ENCODE measurements at regions not wholly inside any gene's neighbourhood (a gene's known extent, or its start where the extent isn't known, plus 50 kb on each side); places are given as distances from the start of the nearest gene placed in this dataset.

DNA sequence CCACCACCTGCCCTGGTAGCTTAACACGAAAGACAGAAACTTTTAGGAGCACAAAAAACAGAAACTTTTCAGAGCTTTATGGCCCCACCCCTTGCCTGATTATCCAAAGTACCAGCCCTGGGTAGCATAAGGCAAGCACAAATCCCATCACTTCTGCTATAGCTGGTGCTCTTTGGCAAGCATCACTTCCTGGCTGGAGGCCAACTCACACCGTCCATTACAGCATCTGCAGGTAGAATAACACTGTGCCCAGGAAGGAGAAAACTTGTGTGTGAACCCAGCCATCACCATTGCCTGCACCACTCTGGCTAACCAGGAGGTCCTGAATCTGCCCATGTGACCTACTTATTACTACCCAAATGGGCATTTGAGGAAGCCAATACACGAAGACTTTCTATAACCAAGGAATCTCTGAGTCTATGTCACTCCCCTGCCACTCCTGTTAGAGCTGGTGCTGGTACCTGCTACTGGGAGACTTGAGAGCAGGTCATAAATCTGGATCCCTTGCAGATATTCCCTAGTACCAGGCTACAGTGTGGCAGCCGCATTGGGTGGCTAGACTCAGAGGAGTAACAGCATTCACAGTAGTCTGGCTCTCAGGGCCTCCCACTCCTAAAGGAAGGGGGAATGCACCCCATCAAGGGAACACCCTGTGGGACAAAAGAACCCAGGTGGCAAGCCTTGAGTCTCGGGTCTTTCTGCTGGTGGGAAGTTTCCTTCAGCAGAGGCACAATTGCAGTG lies 73.3 kb upstream of the AKAP13 start:
- DNase-seq (ENCODE audit: low read depth), result no peak
- H3K4me3 ChIP-seq (ENCODE audit: low read depth, low read length), result no peak overlapping the region
- TF ChIP-seq CTCF (IDR thresholded peaks at IDR 0.05; ENCODE audit: insufficient read depth, low read depth, low read length, missing control alignments), result no peak

DNA sequence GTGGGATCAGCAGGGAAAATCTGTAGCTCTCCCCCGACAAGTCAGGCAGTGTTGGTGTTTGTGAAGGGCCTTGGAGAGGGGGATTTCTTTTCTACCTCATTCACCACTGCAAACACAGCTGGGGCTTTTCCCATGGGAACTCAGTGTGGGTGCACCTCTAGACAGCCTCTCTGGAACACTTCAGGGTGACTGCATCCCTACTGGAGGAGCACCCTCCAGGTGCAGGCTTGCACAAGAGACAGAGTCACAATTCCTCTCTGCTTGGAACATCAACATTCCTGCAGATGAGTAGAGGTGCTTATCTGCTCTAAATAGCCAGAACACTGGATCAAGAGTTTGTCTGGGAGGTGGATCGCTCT lies 72.7 kb upstream of the AKAP13 start:
- no peak overlapping the region for H3K4me3 ChIP-seq (ENCODE audit: low read depth, low read length)
- no peak for TF ChIP-seq CTCF (IDR thresholded peaks at IDR 0.05; ENCODE audit: insufficient read depth, low read depth, low read length, missing control alignments)
- no peak for DNase-seq (ENCODE audit: low read depth)

GRCh38 chr15:85311647-85312046 lies 68.8 kb upstream of the AKAP13 start:
- TF ChIP-seq CTCF (IDR thresholded peaks at IDR 0.05; ENCODE audit: insufficient read depth, low read depth, low read length, missing control alignments), result no peak
- no peak for DNase-seq (ENCODE audit: low read depth)
- no peak overlapping the region for H3K4me3 ChIP-seq (ENCODE audit: low read depth, low read length)

- no peak for TF ChIP-seq CTCF (IDR thresholded peaks at IDR 0.05; ENCODE audit: insufficient read depth, low read depth, low read length, missing control alignments)
- peak; percentile 87 for DNase-seq (ENCODE audit: low read depth)
- H3K4me3 ChIP-seq (ENCODE audit: low read depth, low read length), result peak overlapping the region; percentile 60
Measured at GRCh38 chr15:85312486-85312885, 67.9 kb upstream of the AKAP13 start.

GRCh38 chr15:85312929-85313331 lies 67.5 kb upstream of the AKAP13 start:
- H3K4me3 ChIP-seq (ENCODE audit: low read depth, low read length), result peak overlapping the region; percentile 60
- peak; percentile 10 for TF ChIP-seq CTCF (IDR thresholded peaks at IDR 0.05; ENCODE audit: insufficient read depth, low read depth, low read length, missing control alignments)
- no peak for DNase-seq (ENCODE audit: low read depth)

- DNase-seq (ENCODE audit: low read depth), result no peak
- no peak for TF ChIP-seq CTCF (IDR thresholded peaks at IDR 0.05; ENCODE audit: insufficient read depth, low read depth, low read length, missing control alignments)
- H3K4me3 ChIP-seq (ENCODE audit: low read depth, low read length), result peak overlapping the region; percentile 60; the same call in 1 of the 2 replicates
Measured at GRCh38 chr15:85313339-85313738, 67.1 kb upstream of the AKAP13 start.

DNA sequence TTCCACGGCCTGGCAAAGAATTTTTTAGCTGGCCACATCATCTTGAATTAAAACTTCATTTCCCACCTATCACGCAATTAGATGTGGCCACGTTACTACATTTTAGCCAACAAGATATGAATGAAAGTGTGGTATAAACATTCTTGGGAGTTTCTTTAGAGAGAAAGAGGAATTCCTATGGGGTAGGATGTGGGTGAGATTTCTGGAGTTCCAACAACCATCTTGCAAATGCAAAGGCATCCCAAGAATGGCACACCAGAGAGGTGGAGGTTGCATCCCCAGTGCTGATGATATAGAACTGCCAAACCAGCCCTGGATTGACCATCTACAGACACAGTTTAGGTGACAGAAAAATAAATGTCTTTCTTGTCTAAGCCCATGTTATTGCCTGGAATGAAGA lies 66.3 kb upstream of the AKAP13 start:
- no peak overlapping the region for H3K4me3 ChIP-seq (ENCODE audit: low read depth, low read length)
- no peak for DNase-seq (ENCODE audit: low read depth)
- TF ChIP-seq CTCF (IDR thresholded peaks at IDR 0.05; ENCODE audit: insufficient read depth, low read depth, low read length, missing control alignments), result no peak

Measured in GM12865 (cell line).